ENCODE measurements at regions not wholly inside any gene's neighbourhood (a gene's known extent, or its start where the extent isn't known, plus 50 kb on each side); places are given as distances from the start of the nearest gene placed in this dataset.

DNA sequence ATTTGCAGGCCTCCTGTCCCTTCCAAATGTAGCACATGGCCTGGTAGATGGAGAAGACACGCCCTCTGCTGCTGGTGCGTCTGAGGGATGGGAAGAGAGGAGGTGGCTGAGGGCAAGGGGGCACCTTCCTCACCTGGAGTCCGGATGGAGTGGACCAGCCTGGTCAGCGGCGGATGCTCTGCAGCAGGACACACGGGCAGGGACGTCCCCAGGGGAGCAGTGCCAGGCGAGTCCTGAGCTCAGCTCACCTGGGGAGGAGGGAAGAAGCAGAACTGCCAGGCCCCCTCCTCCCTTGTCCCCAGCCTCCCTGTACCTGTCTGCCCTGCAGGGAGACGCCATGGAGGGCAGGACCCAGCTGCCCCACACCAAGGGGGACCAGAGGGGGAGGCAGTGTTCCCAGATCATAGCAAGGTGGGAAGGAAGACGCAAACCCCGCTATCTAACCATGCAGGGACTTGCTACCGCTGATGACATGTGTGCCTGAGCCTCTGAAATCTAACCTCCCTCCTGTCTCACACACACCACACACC is 1495.9 kb downstream of the BRD1 start:
- Mint-ChIP-seq H3K4me3 (no peak overlapping the region), H3K4me1 (no peaks in the 10 kb centered on the region), H3K27me3 (ENCODE audit: low read depth in 2 of 2) (peaks cover 0 to 6% of the 10 kb centered on the region in 2 donors), H3K36me3 (no peaks in the 10 kb centered on the region), H3K27ac (no peak overlapping the region), H3K9me3 (no peaks in the 10 kb centered on the region)
- Histone ChIP-seq H3K36me3 (ENCODE audit: control insufficient read depth, insufficient read depth, low read length) (no peaks in the 10 kb centered on the region), H3K4me1 (ENCODE audit: control insufficient read depth, insufficient read depth, low read length) (no peaks in the 10 kb centered on the region), H3K4me3 (ENCODE audit: low read length) (no peak overlapping the region), H3K27me3 (ENCODE audit: control insufficient read depth, insufficient read depth, low read length) (no peaks in the 10 kb centered on the region), H3K9me3 (ENCODE audit: control insufficient read depth, insufficient read depth, low read length) (no peaks in the 10 kb centered on the region), H3K27ac (ENCODE audit: low read length) (no peak overlapping the region)
- TF ChIP-seq, protein P1, sequence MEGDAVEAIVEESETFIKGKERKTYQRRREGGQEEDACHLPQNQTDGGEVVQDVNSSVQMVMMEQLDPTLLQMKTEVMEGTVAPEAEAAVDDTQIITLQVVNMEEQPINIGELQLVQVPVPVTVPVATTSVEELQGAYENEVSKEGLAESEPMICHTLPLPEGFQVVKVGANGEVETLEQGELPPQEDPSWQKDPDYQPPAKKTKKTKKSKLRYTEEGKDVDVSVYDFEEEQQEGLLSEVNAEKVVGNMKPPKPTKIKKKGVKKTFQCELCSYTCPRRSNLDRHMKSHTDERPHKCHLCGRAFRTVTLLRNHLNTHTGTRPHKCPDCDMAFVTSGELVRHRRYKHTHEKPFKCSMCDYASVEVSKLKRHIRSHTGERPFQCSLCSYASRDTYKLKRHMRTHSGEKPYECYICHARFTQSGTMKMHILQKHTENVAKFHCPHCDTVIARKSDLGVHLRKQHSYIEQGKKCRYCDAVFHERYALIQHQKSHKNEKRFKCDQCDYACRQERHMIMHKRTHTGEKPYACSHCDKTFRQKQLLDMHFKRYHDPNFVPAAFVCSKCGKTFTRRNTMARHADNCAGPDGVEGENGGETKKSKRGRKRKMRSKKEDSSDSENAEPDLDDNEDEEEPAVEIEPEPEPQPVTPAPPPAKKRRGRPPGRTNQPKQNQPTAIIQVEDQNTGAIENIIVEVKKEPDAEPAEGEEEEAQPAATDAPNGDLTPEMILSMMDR (IDR thresholded peaks at IDR 0.05), result no peak
- DNase-seq (no peak), ATAC-seq (no peak)
- 87% methylated on average over 12 of the region's 12 CpGs for WGBS (ENCODE audit: insufficient coverage)
- intact Hi-C loops (cut with micrococcal nuclease), result no loop called here

DNA sequence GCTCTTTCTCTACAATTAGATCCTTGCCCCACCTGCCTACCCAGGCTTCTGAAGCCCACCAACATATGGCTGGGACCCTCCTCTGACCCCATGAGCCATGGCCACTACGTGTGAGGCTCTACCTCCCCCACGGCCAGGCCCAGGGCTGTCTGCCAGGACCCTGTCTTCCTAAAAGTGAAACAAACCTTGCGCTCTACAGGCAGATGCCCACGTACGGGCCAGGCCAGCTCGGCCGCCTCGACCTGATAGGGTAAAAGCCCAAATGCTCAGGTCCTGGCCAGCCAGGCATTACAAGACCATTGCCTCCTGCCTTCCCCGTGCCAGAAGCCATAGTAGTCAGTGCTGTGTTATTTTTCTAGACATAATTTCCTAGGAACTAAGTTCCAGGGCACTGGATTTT is 1496.4 kb downstream of the BRD1 start:
- Mint-ChIP-seq H3K36me3 (no peaks in the 10 kb centered on the region), H3K27ac (no peak overlapping the region), H3K4me3 (no peak overlapping the region), H3K4me1 (no peaks in the 10 kb centered on the region), H3K9me3 (no peaks in the 10 kb centered on the region), H3K27me3 (ENCODE audit: low read depth in 2 of 2) (peaks cover 0 to 6% of the 10 kb centered on the region in 2 donors)
- no peaks in the 10 kb centered on the region for H3K4me1 ChIP-seq (ENCODE audit: control insufficient read depth, insufficient read depth, low read length)
- TF ChIP-seq, protein P1 (IDR thresholded peaks at IDR 0.05), result no peak
- no peak for DNase-seq
- H3K4me3 ChIP-seq (ENCODE audit: low read length), result no peak overlapping the region
- 79% methylated on average over 9 of the region's 9 CpGs for WGBS (ENCODE audit: insufficient coverage)
- H3K27ac ChIP-seq (ENCODE audit: low read length), result no peak overlapping the region
- intact Hi-C loops (cut with micrococcal nuclease), result no loop called here
- H3K36me3 ChIP-seq (ENCODE audit: control insufficient read depth, insufficient read depth, low read length), result no peaks in the 10 kb centered on the region
- ATAC-seq, result no peak
- no peaks in the 10 kb centered on the region for H3K27me3 ChIP-seq (ENCODE audit: control insufficient read depth, insufficient read depth, low read length)
- no peaks in the 10 kb centered on the region for H3K9me3 ChIP-seq (ENCODE audit: control insufficient read depth, insufficient read depth, low read length)

DNA sequence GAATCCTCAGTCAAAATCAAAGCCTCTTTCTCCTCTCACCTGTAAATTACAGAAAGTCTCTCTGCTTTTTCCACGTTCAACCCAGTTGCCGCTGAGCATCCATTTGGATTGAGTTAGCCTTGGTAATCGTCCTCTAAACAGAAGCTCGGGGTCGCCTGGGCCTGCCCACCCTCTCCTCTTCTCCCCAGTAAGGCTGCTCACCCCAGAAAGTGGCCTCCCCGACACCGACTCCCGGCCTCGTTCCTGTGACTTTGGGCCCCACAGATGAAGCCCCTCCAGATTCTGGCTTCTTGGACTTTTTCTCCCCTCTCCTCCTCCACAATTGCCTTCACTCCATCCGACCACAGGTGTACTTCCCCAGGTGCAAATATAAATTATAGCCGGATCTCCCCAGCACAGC is 1500.0 kb downstream of the BRD1 start:
- Mint-ChIP-seq H3K27me3 (ENCODE audit: low read depth in 2 of 2) (peaks cover 0 to 8% of the 10 kb centered on the region in 2 donors), H3K9me3 (no peaks in the 10 kb centered on the region), H3K36me3 (no peaks in the 10 kb centered on the region), H3K27ac (no peak overlapping the region), H3K4me1 (no peaks in the 10 kb centered on the region), H3K4me3 (no peak overlapping the region)
- Histone ChIP-seq H3K9me3 (ENCODE audit: control insufficient read depth, insufficient read depth, low read length) (no peaks in the 10 kb centered on the region), H3K27me3 (ENCODE audit: control insufficient read depth, insufficient read depth, low read length) (no peaks in the 10 kb centered on the region), H3K4me3 (ENCODE audit: low read length) (no peak overlapping the region), H3K4me1 (ENCODE audit: control insufficient read depth, insufficient read depth, low read length) (no peaks in the 10 kb centered on the region), H3K36me3 (ENCODE audit: control insufficient read depth, insufficient read depth, low read length) (no peaks in the 10 kb centered on the region), H3K27ac (ENCODE audit: low read length) (no peak overlapping the region)
- DNase-seq (no peak), ATAC-seq (no peak)
- TF ChIP-seq, protein P1 (IDR thresholded peaks at IDR 0.05), result no peak
- 89% methylated on average over 11 of the region's 11 CpGs for WGBS (ENCODE audit: insufficient coverage)
- intact Hi-C loops (cut with micrococcal nuclease), result no loop called here

DNA sequence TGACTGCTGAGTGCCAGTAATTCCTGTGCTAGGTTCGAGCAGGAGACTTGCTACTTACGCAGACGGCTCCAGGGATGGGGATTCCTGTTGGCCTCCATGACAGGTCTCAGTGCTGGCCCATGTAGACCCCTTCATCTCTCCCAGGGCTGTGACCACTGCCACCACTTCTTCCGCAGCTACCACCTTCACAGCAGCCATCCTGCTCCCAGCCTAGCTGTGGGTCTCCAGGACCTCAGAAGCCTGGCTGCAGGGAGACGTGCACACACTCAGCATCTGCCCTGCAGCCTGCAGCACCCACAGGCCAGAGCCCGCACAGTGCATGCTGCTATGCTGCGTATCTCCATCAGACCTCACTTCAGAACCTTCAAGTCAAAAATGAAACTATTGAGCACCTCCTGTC is 1503.9 kb downstream of the BRD1 start:
- ATAC-seq, result no peak
- Mint-ChIP-seq H3K36me3 (no peaks in the 10 kb centered on the region), H3K9me3 (no peaks in the 10 kb centered on the region), H3K27me3 (ENCODE audit: low read depth in 2 of 2) (peaks cover 5 to 8% of the 10 kb centered on the region in 2 donors), H3K4me3 (no peak overlapping the region), H3K27ac (no peak overlapping the region), H3K4me1 (no peaks in the 10 kb centered on the region)
- TF ChIP-seq, protein P1 (IDR thresholded peaks at IDR 0.05), result no peak
- intact Hi-C loops (cut with micrococcal nuclease), result no loop called here
- Histone ChIP-seq H3K9me3 (ENCODE audit: control insufficient read depth, insufficient read depth, low read length) (no peaks in the 10 kb centered on the region), H3K4me1 (ENCODE audit: control insufficient read depth, insufficient read depth, low read length) (no peaks in the 10 kb centered on the region), H3K27me3 (ENCODE audit: control insufficient read depth, insufficient read depth, low read length) (no peaks in the 10 kb centered on the region), H3K4me3 (ENCODE audit: low read length) (no peak overlapping the region), H3K36me3 (ENCODE audit: control insufficient read depth, insufficient read depth, low read length) (no peaks in the 10 kb centered on the region), H3K27ac (ENCODE audit: low read length) (no peak overlapping the region)
- WGBS (ENCODE audit: insufficient coverage), result 84% methylated on average over 7 of the region's 7 CpGs
- no peak for DNase-seq
